Heart left ventricle (tissue), 16 donors: ENCODE measurements at regions not wholly inside any gene's neighbourhood (a gene's known extent, or its start where the extent isn't known, plus 50 kb on each side); places are given as distances from the start of the nearest gene placed in this dataset.

Experiments used
- ATAC-seq, 4 donors: fragments of 200-7000 bp; cut with Tn5 transposase; one replicate each; pipeline ENCODE4 v1.9.1; 2020 to 2022; ENCODE audit warnings: moderate library complexity in 4 of 4, mild to moderate bottlenecking in 3 of 4, moderate number of reproducible peaks in 1 of 4
- DNase-seq, 5 donors: peaks; one replicate each; pipeline ENCODE4 v3.0.0-alpha.2; 2020
- H3K27ac ChIP-seq, 12 donors: fragments of 200-600 bp; sonication (generic) in 4 of 12; one replicate each; pipeline versions ENCODE4 v1.5.0 to v1.8.0; 2016 to 2022; ENCODE audit warnings: mild to moderate bottlenecking in 2 of 12
- H3K27me3 ChIP-seq, 9 donors: fragments of 200-600 bp; sonication (generic) in 2 of 9; one replicate each; pipeline versions ENCODE4 v1.5.1 to v1.8.0; 2016 to 2022; ENCODE audit warnings: mild to moderate bottlenecking in 3 of 9
- H3K36me3 ChIP-seq, 9 donors: fragments of 200-600 bp; sonication (generic) in 2 of 9; one replicate each; pipeline versions ENCODE4 v1.5.0 to v1.8.0; 2018 to 2022; ENCODE audit warnings: mild to moderate bottlenecking in 2 of 9
- H3K4me1 ChIP-seq, 12 donors: fragments of 200-600 bp; sonication (generic) in 4 of 12; one replicate each; pipeline versions ENCODE4 v1.5.0 to v1.8.0; 2016 to 2022; ENCODE audit warnings: mild to moderate bottlenecking in 3 of 12
- H3K4me3 ChIP-seq, 12 donors: fragments of 200-600 bp; sonication (generic) in 4 of 12; one replicate each; pipeline versions ENCODE4 v1.5.0 to v1.8.0; 2017 to 2022; ENCODE audit warnings: mild to moderate bottlenecking in 9 of 12, moderate library complexity in 4 of 12
- H3K9me3 ChIP-seq, 12 donors: fragments of 200-600 bp; sonication (generic) in 4 of 12; one replicate each; pipeline versions ENCODE4 v1.5.0 to v1.8.0; 2016 to 2022; ENCODE audit warnings: mild to moderate bottlenecking in 1 of 12
- CTCF ChIP-seq, 12 donors: fragments of 200-600 bp; sonication (generic) in 4 of 12; IDR thresholded peaks; one replicate each; pipeline versions ENCODE4 v1.5.0 to v1.8.0; 2018 to 2022; ENCODE audit warnings: antibody characterized with exemption in 12 of 12, mild to moderate bottlenecking in 5 of 12
- POLR2A ChIP-seq, 2 donors: fragments of 450-650 bp; IDR thresholded peaks; one replicate each; pipeline ENCODE4 v1.6.1; 2017; ENCODE audit warnings: antibody characterized with exemption in 2 of 2, mild to moderate bottlenecking in 2 of 2, moderate library complexity in 2 of 2
- whole genome bisulfite sequencing, 4 donors: extraction: QIAGEN DNeasy Blood & Tissue Kit in 2 of 4; methylation state at CpG; one replicate each; pipeline versions ENCODE4 v1.1.5 to v1.1.7; 2013 to 2018; 5-methylcytosine and 5-hydroxymethylcytosine counted together
- intact Hi-C, 10 donors: fragments of 100-400 bp; cut with DNase I; formaldehyde crosslinking; loops; one replicate each; pipeline versions ENCODE4 v1.11.1 to v1.14.2; 2022
- donor health status: ischemic (EF 13 %, LVEDD 7.1; RV severe dilation, severe dysfunction).
- donor health status: healthy with polysubstance abuse.
- donor health status: DM: no; HTN: yes; CAD: no.
- donor health status: DM: no; HTN: no; CAD: no.
- donor health status: ischemic (EF 25% LVEDD 6.9; RV normal size, moderate dysfunction).
- donor health status: ischemic (EF 25% LVEDD 5.7; RV mildly dilated, moderate dysfunction).
- donor health status: healthy.
- donor health status: DM: yes; HTN: yes; CAD: no.
- donor health status: ischemic (EF 35%, LVEDD 5.7; RV mildly dilated, moderate dysfunction).
- donor health status: nonischemic (EF 11% LVEDD 7.7; RV severe dilation, severe dysfunction).
- donor health status: DM: yes; HTN: yes; CAD: no.
- donor health status: PGD.
- donor health status: ischemic (EF 29% LVEDD 5.4; RV normal size, mild dysfunction).
- donor health status: nonischemic (EF 23%, LVEDD 6.1; RV moderate dilation, normal function).

DNA sequence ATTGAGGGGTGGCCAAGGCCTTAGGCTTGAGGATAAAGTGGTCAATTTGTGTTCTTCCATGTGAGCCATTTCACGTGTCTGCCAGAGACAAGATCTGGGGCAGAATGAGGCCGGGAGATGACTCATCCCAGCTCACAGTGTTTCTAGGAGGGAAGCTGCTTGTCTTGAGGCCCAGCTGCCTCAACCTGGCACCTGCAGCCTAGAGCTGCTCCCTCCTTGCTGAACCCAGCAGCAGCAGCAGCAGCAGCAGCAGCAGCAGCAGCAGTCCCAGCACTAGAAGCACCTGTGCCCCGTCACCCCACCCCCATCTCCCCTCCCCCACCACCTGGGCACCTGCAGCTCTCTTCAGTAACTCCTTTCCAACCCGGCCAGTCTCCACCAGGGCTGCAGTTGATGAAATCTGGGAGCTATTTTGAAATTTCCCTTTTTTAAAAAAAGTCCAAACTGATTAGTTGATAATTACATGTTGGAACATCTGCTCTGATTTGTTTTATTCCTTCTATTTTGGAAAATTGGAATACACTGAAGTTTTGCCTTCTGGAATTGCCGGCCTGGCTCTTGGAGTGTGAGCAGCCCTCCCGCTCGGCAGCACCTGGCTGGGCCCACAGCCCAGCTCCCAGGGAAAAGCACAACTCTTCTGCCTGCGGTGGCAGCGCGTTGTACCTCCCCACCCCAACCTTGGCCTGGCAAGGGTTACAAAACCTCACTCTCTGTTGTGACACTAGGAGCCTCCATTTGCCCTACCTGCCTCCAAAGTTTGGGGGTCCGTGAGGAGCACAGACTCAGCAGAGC is 143.5 kb downstream of the NXPE2 start:
- peaks cover 0 to 11% (median 0%) of the 10 kb centered on the region in 9 donors for H3K27me3 ChIP-seq
- ATAC-seq, result no peak

DNA sequence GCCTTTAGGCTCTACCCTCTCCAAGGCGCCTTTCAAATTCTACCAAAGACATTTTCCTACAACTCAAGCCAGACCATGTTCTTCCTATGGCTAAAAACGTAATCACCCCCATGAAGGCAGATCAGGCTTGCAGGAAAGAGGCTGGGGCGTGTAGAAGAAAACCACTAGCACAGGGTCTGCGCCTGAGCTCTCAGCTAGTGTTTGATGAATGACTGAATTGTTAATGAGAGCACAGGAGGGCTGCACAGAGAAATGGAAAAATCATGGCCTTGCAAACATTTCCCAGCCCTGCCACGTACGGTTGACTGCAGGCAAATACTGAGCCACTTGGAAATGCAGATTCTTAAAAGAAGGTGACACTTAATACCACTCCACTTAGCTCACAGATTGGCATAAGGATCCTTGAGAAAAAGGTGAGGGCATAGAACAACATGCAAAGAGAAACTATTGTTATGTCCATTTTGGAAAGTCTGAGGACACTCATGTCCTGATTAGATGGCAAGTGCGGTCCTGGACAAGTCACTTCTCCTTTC is 148.6 kb downstream of the NXPE2 start:
- 74 to 86% (median 85%) methylated on average over 7 of the region's 7 CpGs for WGBS, 4 donors
- ATAC-seq, result no peak
- TF ChIP-seq POLR2A (IDR thresholded peaks at IDR 0.05), result no peak
- TF ChIP-seq CTCF (IDR thresholded peaks at IDR 0.05), result no peak

More for the DNA sequence above, 143.5 kb downstream of the NXPE2 start:
- no peak overlapping the region for H3K4me3 ChIP-seq
- intact Hi-C loops, result no loop called here
- WGBS, 4 donors, result 76 to 87% (median 81%) methylated on average over 11 of the region's 11 CpGs
- no peaks in the 10 kb centered on the region for H3K36me3 ChIP-seq
- no peak overlapping the region for H3K27ac ChIP-seq
- H3K4me1 ChIP-seq, result no peaks in the 10 kb centered on the region
- peaks cover 0 to 8% (median 0%) of the 10 kb centered on the region in 12 donors for H3K9me3 ChIP-seq
- DNase-seq, result no peak
- TF ChIP-seq POLR2A (IDR thresholded peaks at IDR 0.05), result no peak
- TF ChIP-seq CTCF (IDR thresholded peaks at IDR 0.05), result no peak

DNA sequence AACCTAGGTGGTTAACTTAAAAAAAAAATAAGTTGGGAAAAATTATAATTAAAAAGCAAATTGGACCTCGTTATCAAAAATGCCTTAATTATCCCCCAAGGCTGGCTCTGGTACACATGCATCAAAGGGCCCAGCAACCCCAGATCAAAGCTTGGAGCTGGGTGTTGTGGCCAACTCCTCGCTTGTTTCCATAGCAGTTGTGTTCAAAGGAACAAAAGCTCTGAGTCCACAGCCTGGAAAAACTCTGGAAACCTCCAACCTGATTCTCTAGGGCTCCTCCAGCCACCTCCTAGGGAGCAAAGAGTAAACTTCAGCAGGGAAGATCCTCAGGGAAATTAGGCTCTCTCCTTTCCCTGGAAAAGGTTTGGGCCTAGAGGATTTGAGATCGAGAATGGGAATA is 149.4 kb downstream of the NXPE2 start:
- Histone ChIP-seq H3K27me3 (peaks cover 0 to 3% (median 0%) of the 10 kb centered on the region in 9 donors), H3K9me3 (peaks cover 0 to 8% (median 0%) of the 10 kb centered on the region in 12 donors), H3K27ac (no peak overlapping the region), H3K4me3 (no peak overlapping the region), H3K4me1 (no peaks in the 10 kb centered on the region), H3K36me3 (no peaks in the 10 kb centered on the region)
- 71 to 85% (median 76%) methylated on average over 3 of the region's 3 CpGs for WGBS, 4 donors
- ATAC-seq (no peak), DNase-seq (no peak)
- TF ChIP-seq POLR2A (IDR thresholded peaks at IDR 0.05) (no peak), CTCF (IDR thresholded peaks at IDR 0.05) (no peak)
- intact Hi-C loops, result no loop called here

More for the DNA sequence above, 148.6 kb downstream of the NXPE2 start:
- no peak for DNase-seq
- no peaks in the 10 kb centered on the region for H3K4me1 ChIP-seq
- no peak overlapping the region for H3K4me3 ChIP-seq
- peaks cover 0 to 8% (median 0%) of the 10 kb centered on the region in 12 donors for H3K9me3 ChIP-seq
- H3K27ac ChIP-seq, result no peak overlapping the region
- peaks cover 0 to 3% (median 0%) of the 10 kb centered on the region in 9 donors for H3K27me3 ChIP-seq
- no peaks in the 10 kb centered on the region for H3K36me3 ChIP-seq
- intact Hi-C loops, result no loop called here

GRCh38 chr11:114832532-114833125 is 154.3 kb downstream of the NXPE2 start:
- ATAC-seq (no peak), DNase-seq (no peak)
- intact Hi-C loops, result no loop called here
- H3K9me3 ChIP-seq, result no peaks in the 10 kb centered on the region
- H3K27ac ChIP-seq, result no peak overlapping the region
- no peaks in the 10 kb centered on the region for H3K36me3 ChIP-seq
- WGBS, 4 donors, result 39 to 45% (median 45%) methylated on average over 6 of the region's 6 CpGs
- no peak for TF ChIP-seq POLR2A (IDR thresholded peaks at IDR 0.05)
- TF ChIP-seq CTCF (IDR thresholded peaks at IDR 0.05), result no peak
- peaks cover 0 to 3% (median 0%) of the 10 kb centered on the region in 9 donors for H3K27me3 ChIP-seq
- no peaks in the 10 kb centered on the region for H3K4me1 ChIP-seq
- no peak overlapping the region for H3K4me3 ChIP-seq
